ENCODE measurements at regions not wholly inside any gene's neighbourhood (a gene's known extent, or its start where the extent isn't known, plus 50 kb on each side); places are given as distances from the start of the nearest gene placed in this dataset.

DNA sequence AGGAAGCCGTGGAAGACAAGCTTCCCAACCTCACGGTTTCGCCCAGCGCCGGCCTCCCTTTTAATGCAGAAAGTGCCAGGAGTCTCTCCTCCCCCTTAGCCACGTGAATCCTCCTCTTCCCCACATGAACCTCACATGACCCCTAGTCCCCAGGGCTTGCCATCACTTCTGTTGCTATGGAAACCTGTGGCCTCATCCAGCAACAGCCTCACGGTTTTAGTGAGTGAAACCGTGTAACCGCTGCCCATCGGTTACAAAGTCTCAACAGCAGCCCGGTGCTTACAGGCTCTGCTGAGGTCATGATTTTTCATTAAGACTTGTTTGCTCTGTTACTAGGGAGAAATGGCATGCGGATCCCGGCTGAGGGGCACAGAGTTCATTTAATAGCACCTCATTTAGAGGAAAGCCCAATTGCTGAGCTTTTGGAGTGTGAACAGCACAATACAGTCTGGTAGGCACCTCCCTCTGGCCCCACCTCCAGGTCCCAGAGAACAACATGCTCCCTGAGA lies 143.2 kb upstream of the BACE2 start:
- ChIA-PET CTCF (no interaction called here), POLR2A (interaction anchor here (0.6 kb wide), 1 partner anchor 521 kb away, joined by 4 read pairs; no protein-coding TSS in a partner anchor)
- no peak for TF ChIP-seq CTCF (IDR thresholded peaks at IDR 0.05)
- Histone ChIP-seq H3K9me3 (ENCODE audit: control insufficient read depth in 1 of 2, insufficient read depth in 1 of 2, low read length in 2 of 2) (peaks cover 0 to 7% of the 10 kb centered on the region in 2 experiments), H3K36me3 (ENCODE audit: insufficient read depth, low read length) (no peaks in the 10 kb centered on the region), H3K4me1 (ENCODE audit: insufficient read depth, low read length) (no peaks in the 10 kb centered on the region), H3K27ac (ENCODE audit: low read depth in 1 of 2, low read length in 2 of 2) (no peak overlapping the region), H3K4me3 (ENCODE audit: low read length) (no peak overlapping the region), H3K27me3 (ENCODE audit: control insufficient read depth in 1 of 2, insufficient read depth in 2 of 2, low read length in 2 of 2) (peaks cover 0 to 7% of the 10 kb centered on the region in 2 experiments)
- intact Hi-C loops (cut with DNase I, micrococcal nuclease): no loop called here
- Mint-ChIP-seq H3K36me3 (ENCODE audit: low read depth) (no peaks in the 10 kb centered on the region), H3K4me1 (ENCODE audit: low read depth) (no peaks in the 10 kb centered on the region), H3K27me3 (peaks cover 16% of the 10 kb centered on the region), H3K9me3 (peaks cover 5% of the 10 kb centered on the region), H3K4me3 (no peak overlapping the region), H3K27ac (no peak overlapping the region)
- no peak for ATAC-seq (ENCODE audit: poor library complexity)
- DNase-seq: no peak

- Histone ChIP-seq H3K9me3 (ENCODE audit: control insufficient read depth in 1 of 2, insufficient read depth in 1 of 2, low read length in 2 of 2) (peaks cover 0 to 3% of the 10 kb centered on the region in 2 experiments), H3K27me3 (ENCODE audit: control insufficient read depth in 1 of 2, insufficient read depth in 2 of 2, low read length in 2 of 2) (peaks cover 0 to 6% of the 10 kb centered on the region in 2 experiments), H3K36me3 (ENCODE audit: insufficient read depth, low read length) (no peaks in the 10 kb centered on the region), H3K4me3 (ENCODE audit: low read length) (no peak overlapping the region), H3K27ac (ENCODE audit: low read depth in 1 of 2, low read length in 2 of 2) (no peak overlapping the region), H3K4me1 (ENCODE audit: insufficient read depth, low read length) (no peaks in the 10 kb centered on the region)
- no peaks in the 10 kb centered on the region for H3K36me3 Mint-ChIP-seq (ENCODE audit: low read depth)
- no peak for DNase-seq
- no peak for TF ChIP-seq CTCF (IDR thresholded peaks at IDR 0.05)
- intact Hi-C loops (cut with DNase I, micrococcal nuclease): no loop called here
- peaks cover 5% of the 10 kb centered on the region for H3K9me3 Mint-ChIP-seq
- CTCF ChIA-PET: no interaction called here
- H3K4me1 Mint-ChIP-seq (ENCODE audit: low read depth): no peaks in the 10 kb centered on the region
- no peak for ATAC-seq (ENCODE audit: poor library complexity)
- H3K27me3 Mint-ChIP-seq: peaks cover 40% of the 10 kb centered on the region
- POLR2A ChIA-PET: no interaction called here
- H3K27ac Mint-ChIP-seq: no peak overlapping the region
- H3K4me3 Mint-ChIP-seq: no peak overlapping the region
Observed at GRCh38 chr21:41029571-41029970, 138.4 kb upstream of the BACE2 start.

- no peak for TF ChIP-seq CTCF (IDR thresholded peaks at IDR 0.05)
- CTCF ChIA-PET: no interaction called here
Observed at GRCh38 chr21:41031701-41032220, 136.2 kb upstream of the BACE2 start.

More at GRCh38 chr21:41031701-41032220, 136.2 kb upstream of the BACE2 start:
- no peak overlapping the region for H3K27ac Mint-ChIP-seq
- peaks cover 47% of the 10 kb centered on the region for H3K27me3 Mint-ChIP-seq
- intact Hi-C loops (cut with DNase I, micrococcal nuclease): no loop called here
- peaks cover 3% of the 10 kb centered on the region for H3K9me3 Mint-ChIP-seq
- H3K36me3 Mint-ChIP-seq (ENCODE audit: low read depth): no peaks in the 10 kb centered on the region
- no peaks in the 10 kb centered on the region for H3K4me1 Mint-ChIP-seq (ENCODE audit: low read depth)
- H3K4me1 ChIP-seq (ENCODE audit: insufficient read depth, low read length): no peaks in the 10 kb centered on the region
- H3K36me3 ChIP-seq (ENCODE audit: insufficient read depth, low read length): no peaks in the 10 kb centered on the region
- H3K27ac ChIP-seq (ENCODE audit: low read depth in 1 of 2, low read length in 2 of 2): no peak overlapping the region
- H3K27me3 ChIP-seq (ENCODE audit: control insufficient read depth in 1 of 2, insufficient read depth in 2 of 2, low read length in 2 of 2): peaks cover 0 to 6% of the 10 kb centered on the region in 2 experiments
- no peaks in the 10 kb centered on the region for H3K9me3 ChIP-seq (ENCODE audit: control insufficient read depth in 1 of 2, insufficient read depth in 1 of 2, low read length in 2 of 2)
- no peak overlapping the region for H3K4me3 ChIP-seq (ENCODE audit: low read length)
- ATAC-seq (ENCODE audit: poor library complexity) (no peak), DNase-seq (no peak)
- POLR2A ChIA-PET: no interaction called here
- no peak overlapping the region for H3K4me3 Mint-ChIP-seq

All from CD4-positive, alpha-beta T cell (primary cell).